NCI-H526 (cell line): ENCODE measurements at regions not wholly inside any gene's neighbourhood (a gene's known extent, or its start where the extent isn't known, plus 50 kb on each side); places are given as distances from the start of the nearest gene placed in this dataset.
"Not testable (repeated sequence)": the region's sequence is repeated elsewhere in the genome, so short reads cannot be mapped to it uniquely, and the experiment has no call there.

ENCODE experiments used
- DNase-seq, 2 experiments: peaks; one replicate each; lab custom pipeline; 2025; lab: John Stamatoyannopoulos, UW

DNA sequence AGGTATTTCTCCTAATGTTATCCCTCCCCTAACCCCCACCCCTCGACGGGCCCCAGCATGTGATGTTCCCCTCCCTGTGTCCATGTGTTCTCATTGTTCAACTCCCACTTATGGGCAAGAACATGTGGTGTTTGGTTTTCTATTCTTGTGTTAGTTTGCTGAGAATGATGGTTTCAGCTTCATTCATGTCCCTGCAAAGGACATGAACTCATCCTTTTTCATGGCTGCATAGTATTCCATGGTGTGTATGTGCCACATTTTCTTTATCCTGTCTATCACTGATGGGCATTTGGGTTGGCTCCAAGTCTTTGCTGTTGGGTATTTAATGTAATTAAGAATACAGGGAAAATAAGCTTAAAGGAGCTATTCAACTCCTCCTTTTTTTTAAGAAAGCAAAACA, 1030.4 kb downstream of the PCDH7 start:
- not testable (repeated sequence) for DNase-seq

DNA sequence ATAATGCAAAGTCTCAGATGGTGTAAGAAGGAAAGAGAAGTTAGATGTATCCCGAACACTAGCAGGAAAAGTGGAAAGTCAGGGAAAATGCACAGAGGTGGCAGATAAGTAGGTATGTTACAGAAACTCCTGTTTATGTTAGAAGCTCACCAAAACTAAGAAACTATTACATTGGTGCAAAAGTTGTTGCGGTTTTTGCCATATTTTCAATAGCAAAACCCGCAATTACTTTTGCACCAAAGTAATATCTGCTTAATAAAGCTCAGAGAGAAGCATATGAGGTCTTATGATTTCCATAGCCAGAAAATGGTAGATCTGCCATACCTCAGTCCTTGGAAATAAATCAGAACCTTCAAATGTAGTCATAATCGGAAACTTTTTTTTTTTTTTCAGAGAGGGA, 1035.6 kb downstream of the PCDH7 start:
- no peak for DNase-seq

DNA sequence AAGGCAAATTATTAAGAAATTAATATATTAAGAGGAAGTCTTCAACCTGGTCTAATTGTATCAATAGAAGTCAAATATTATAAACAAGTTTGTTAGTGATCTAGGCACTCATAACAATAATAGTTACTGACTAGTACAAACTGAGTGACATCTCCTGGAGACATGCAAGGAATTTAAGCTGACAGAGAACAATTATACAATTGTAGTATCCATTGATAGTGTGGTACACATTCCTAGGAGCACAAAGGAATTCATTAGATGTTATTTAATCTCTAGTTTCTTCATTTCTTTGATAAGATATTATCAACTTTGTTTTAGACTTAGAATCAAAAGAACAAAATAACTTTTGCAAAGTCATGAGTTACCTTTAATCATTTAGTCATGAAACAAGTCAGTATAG, 1048.6 kb downstream of the PCDH7 start:
- no peak for DNase-seq

DNA sequence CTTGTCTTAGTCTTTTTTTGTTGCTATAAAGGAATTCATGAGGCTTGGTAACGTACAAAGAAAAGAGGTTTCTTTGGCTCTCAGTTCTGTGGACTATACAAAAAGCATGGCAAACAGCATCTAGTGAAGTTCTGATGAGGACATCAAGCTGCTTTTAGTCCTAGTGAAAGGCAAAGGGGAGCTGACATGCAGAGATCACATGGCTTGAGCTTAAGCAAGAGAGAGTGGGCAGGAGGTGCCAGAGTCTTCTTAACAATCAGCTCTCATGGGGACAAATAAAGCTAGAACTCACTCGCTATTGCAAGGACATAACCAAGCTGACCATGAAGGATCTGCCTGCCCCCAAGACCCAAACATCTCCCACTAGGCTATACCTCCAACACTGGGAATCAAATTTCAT, 1063.1 kb downstream of the PCDH7 start:
- no peak for DNase-seq

DNA sequence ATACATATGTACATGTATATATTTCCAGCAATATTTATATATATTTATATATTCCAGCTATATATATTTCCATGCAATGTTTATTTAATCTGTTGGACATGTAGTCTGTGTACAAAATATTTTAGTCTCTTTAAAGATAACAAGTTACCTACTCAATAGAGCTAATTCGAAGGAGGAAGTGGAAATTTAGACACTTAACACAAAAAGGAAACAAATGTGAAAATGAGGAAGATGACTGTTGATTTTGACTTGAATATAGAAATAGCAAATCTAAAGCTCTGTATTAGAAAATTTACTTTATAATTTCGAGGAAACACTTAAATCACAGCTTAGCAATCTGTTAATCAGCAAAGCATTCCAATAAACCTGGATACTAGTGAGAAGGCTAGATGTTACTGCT, 1064.4 kb downstream of the PCDH7 start:
- DNase-seq: no peak

DNA sequence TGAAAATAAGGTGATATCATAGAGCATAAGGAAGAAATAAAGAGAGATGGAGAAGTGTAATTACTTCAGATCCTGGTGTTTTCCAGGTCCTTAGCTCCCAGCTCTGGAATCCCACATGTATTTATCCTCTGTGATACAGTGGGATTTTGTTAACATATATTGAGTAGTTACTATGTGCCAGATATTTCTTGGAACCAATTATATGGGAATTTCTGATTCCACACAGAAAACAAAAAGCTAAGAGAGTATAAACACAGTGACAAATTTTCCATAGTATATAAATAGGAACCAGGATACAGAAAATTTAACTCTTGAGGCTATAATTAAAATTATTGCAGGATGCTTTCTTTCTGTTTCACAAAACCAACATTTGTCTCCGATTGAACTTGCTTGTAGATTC, 1067.5 kb downstream of the PCDH7 start:
- DNase-seq: no peak

DNA sequence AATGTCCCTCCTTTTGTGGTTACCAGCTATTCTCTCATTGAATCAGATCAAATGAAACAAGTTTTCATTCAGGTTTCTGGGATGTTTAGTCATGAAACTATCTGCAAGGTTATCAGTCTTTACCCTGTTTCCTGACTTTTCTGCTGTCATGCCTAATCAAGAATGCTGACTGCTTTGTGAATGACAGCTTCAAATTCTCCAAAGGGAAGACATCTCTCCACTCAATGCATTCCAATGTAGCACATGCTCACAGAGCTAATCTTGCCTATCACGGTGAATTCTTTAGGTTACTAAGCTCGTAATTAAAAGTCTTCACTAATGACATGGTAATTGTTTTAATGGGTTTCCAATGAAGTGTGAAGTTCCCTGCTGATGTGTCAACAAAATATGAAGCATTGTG, 1068.5 kb downstream of the PCDH7 start:
- no peak for DNase-seq

DNA sequence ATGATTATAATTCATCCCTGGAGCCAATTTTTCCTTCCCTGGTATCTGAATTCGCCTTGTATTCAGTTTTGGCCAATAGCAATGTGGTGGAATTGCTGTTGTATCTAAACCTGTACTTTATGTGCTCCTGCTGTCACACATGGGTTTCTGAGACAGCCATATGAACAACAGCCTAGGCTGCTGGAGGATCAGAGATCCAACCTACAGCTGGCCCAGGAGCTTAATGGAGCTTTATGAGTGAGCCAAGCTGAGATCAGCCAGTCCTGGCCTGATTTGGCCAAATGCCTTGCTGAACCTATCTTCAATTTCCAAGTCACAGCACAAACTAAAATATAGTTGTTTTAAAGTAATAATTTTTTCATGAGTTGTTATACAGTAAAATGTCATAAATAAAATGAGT, 1071.5 kb downstream of the PCDH7 start:
- no peak for DNase-seq

DNA sequence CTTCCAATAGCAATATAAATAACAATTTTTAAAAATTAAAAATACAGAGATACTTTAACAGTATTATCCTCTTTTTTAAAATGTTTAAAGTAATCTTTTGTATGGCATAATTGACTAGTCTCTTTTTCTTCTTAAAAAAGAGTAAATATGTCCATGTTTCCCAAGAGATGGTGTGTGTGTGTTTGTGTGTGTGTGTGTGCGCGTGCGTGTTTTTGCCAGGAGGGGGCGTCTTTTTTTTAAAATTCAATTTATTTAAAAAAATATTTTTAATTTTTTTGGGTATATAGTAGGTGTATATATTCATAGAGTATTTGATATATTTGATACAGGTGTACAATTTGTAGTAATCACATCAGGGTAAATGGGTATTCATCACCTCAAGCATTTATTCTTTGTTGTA, 1073.7 kb downstream of the PCDH7 start:
- no peak for DNase-seq

DNA sequence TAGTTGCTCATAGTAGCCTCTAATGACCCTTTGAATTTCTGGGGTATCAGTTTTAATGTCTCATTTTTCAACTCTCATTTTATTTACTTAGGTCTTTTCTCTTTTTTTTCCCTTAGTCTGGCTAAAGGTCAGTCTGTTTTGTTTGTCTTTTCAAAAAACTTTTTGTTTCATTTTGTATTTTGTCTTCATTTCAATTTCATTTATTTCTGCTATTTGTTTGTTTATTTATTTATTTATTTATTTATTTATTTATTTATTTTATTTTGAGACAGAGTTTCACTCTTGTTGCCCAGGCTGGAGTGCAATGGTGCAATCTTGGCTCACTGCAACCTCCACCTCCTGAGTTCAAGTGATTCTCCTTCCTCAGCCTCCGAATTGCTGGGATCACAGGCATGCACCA, 1076.9 kb downstream of the PCDH7 start:
- not testable (repeated sequence) for DNase-seq

DNA sequence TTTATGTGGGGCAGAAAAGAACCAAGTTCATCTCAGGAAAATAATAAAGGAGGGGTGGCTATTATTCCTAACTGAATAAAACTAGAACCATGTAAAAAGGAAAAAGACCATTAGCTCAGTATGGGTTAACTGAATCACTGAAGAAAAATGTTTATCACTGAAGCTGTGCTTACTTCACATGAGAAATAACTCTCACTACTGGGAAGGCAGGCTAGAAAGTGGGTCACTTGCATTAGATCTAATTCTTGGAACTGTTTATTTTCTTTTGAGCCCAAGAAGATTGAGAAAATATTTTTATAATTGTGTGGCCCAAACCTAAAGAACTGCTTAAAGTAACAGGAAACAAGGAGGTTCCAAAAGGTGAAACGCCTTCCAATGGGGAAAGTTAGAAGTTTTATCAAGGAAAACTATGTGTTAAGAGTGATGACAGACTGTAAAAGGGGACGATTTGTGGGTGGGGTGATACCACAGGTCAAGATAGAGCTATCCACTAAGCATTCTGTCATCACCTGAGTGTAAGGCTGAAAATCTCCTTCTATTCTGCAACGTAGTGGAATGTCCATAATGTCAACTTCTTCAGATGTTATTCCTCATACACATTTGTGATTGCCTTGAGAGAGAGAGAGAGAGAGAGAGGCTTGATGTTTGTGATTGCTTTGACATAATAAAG, 1083.5 kb downstream of the PCDH7 start:
- DNase-seq: no peak

DNA sequence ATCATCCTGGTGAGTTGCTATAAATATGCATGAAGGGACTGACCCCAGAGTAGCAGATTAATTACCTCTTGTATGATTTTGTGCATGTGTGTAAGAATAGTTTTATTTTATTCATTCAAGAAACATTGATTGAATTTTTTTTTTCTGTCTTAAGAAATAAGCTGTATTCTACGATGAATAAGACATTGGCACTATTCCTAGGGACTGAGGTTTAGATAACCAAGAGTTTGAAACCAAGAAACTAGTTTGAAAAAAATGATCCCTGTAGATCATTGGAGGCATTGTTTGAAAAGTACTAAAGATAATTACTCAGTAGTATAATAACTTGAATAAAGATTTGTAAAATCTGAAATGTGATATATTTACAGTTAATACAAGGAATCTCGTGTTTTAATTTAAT, 1086.9 kb downstream of the PCDH7 start:
- DNase-seq: no peak

DNA sequence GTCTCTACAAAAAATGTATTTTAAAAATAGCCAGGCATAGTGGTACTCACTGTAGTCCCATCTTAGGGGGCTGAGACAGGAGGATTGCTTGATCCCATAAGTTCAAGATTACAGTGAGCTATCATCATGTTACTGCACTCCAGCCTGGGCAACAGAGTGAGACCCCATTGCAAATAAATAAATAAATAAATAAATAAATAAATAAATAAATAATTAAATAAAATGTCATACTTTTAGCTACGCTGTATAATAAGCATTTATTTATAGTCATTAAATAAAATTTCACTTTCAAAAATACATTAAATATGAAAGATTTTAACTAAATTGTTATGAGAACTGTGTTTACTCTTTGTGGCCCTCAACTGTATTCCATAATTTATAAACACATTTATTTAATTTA, 1124.2 kb downstream of the PCDH7 start:
- DNase-seq: no peak

DNA sequence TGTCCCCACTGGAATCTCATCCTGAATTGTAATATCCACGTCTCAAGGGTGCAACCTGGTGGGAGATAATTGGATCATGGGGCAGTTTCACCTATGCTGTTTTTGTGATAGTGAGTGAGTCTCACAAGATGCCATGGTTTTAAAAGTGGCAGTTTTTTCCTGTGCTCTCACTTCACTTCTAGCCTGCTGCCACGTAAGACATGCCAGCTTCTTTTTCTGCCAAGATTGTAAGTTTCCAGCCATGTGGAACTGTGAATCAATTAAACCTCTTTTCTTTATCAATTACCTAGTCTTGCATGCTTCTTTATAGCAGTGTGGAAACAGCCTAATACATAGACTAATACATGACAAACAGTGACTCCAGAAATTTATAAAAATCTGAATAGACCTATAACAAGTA, 1131.8 kb downstream of the PCDH7 start:
- no peak for DNase-seq

DNA sequence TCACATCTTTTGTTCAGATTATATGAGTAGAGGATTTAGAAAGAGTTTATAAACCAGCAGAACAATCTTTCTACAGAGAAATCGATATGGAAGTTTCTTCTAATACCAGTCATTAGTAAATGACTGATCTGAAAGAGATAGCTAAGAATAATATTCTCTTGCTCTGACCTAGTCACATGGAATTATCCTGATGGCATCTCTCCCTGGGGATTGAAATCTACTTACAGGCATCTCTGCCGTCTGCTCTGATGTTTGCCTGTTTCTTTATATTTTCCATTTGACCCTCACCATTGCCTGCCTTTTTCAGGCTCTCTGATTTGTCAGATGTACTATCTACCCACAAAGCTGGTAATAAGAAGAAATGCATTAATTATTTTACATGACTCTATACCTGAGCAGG, 1157.3 kb downstream of the PCDH7 start:
- no peak for DNase-seq

DNA sequence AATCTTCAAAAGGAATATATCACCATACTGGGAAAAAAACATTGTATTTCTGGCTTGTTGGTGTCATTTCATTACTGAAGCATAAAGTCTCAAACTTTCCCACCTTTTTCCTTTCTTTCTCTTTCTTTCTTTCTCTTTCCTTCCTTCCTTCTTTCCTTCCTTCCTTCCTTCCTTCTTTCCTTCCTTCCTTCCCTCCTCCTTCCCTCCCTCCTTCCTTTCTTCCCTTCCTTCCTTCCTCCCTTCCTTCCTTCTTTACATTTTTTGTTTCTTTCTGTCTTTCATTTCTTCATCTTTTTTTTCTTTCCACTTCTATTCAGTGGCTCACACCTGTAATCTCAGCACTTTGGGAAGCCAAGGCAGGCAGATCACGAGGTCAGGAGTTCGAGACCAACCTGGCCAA, 1160.7 kb downstream of the PCDH7 start:
- DNase-seq: not testable (repeated sequence)

DNA sequence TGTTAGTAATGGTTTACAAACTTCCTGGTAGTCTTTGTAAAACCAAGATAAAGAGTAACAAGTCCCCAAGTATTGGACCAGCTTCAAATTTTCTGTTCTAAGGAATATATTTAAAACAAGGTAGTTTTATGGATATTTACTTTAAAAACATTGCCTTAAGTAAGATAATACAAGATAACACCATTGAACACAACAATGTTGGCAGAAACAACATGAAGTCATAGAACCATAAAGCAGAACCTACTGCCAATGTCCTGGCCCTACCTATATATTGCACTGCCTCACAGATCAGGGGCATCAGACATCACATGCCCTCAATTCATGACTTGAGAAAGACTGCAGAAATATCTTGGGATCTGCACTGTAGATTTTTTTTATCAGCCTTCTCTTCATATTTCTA, 1176.2 kb downstream of the PCDH7 start:
- DNase-seq: no peak

DNA sequence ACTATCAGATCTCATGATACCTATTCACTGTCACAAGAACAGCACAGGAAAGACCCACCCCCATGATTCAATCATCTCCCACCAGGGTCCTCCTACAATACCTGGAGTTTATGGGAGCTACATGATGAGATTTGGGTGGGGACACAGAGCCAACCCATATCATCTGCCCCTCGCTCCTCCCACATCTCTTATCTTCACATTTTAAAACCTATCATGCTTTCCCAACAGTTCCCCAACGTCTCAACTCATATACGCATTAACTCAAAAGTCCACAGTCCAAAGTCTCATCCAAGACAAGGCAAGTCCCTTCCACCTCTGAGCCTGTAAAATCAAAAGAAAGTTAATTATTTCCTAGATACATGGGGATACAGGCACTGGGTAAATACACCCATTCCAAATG, 1185.2 kb downstream of the PCDH7 start:
- DNase-seq: no peak

DNA sequence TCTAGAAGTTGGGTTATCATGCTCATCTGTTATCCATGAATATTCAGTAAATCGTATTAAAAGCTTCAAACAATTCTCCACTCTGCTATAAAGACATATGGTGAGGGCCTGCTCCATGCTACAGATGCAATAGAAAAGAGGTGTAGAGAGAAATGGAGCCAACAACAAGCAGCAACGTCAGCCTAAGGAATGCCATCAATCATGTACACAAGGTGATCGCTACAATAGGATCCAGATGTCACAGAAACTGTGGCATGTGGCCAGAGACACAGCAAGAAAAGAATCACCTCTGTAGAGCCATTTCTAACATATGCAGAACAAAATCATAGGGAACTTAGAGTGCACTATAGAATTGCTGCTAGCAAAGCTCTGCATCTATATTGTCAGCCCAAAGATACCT, 1188.1 kb downstream of the PCDH7 start:
- no peak for DNase-seq

DNA sequence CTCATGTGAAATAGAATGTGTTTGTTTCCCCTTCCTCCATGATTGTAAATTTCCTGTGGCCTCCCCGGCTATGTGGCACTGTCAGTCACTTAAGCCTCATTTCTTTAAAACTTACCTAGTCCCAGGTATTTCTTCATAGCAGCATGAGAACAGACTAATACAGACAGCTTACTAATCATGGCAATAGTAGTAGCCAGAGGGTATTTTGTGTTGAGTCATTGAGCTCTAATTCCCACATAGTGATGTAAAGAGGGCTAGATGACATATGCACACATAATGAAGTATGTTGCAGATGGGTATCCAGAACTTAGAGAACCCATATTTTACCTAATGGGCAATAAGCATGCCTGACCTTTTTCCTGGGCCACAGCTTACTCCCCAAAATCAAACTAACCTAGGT, 1197.2 kb downstream of the PCDH7 start:
- no peak for DNase-seq

DNA sequence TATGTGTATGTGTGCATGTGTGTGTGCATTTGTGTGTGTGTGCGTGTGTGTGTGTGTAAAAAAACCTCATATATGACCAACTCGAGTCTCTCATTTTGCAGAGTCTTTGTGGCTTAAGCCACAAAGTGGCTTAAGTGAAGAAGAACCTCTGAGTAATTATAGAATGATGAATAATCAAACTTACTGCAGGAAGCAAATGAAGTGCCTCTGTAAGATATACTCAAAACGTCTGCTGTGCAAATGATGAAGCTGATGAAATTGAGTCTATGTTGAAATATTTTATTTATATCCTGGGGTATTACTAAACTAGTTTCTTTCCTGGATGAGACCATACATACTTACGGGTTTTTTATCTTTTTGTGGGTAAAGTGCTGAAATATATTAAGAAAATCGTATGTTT, 1198.7 kb downstream of the PCDH7 start:
- no peak for DNase-seq

DNA sequence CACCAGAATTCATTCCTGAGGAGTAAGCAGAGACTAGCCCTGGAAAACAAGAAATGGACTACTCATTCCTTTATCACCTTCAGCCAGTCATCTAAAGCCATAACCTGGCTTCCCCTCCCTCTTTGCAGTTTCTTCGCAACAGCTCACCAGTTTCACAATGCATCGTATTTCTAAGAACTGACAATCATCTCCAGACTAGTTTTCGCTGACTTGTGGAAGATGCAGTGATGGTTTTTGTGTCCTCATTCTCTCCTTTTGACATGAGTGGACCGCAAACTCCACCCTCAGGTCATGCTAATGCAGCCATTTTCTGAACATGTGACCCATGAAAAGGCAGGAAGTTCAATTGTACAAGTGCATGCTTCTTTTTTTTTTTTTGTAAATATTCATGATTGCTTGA, 1203.5 kb downstream of the PCDH7 start:
- no peak for DNase-seq

DNA sequence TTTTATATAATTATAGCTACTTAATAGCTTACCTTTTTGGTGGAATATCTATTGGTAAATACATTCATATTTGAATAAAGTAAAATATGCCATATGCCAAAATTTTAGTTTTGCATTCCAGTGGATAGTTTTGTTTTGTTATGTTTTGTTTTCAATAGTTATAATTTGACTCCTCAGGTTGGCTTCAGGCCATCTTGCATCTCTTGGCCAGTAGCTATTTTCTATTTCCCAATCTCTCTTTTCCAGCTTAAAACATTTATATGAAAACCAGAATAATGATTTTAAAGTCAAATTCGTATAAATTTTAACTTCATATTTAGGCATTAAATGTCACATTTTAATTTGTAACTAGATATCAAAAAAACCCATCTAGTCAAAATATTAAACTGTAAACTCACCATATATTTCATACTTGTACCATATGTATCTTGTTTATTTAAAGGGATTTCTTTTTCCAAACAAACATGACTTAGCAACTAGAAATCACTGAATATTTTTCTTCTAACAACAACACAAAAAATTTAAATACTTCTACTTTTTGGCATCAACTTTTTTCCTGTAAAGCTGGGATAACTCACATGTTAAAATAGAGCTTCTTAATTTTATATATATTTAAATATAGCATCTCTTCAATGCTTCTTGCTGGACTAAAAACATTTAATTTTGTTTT, 1209.6 kb downstream of the PCDH7 start:
- no peak for DNase-seq

DNA sequence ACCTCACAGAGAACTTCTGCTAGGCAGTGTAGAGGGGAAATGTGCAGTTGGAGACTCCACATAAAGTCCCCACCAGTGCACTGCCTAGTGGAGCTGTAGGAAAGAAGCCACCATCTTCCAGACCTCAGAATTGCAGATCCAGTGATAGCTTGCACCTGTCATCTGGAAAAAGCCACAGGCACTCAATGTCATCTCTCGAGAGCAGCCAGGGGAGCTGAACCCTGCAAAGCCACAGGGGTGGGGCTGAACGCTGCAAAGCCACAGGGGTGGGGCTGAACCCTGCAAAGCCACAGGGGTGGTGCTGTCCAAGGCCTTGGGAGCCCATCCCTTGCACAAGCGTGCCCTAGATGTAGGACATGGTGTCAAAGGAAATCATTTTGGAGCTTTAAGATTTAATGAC, 1226.3 kb downstream of the PCDH7 start:
- DNase-seq: no peak
